HAP-1 (cell line): ENCODE measurements at regions not wholly inside any gene's neighbourhood (a gene's known extent, or its start where the extent isn't known, plus 50 kb on each side); places are given as distances from the start of the nearest gene placed in this dataset.

Experiments
- DNase-seq, 2 experiments: peaks; one replicate each; pipeline ENCODE4 v3.0.0-alpha.2; 2016 to 2020; ENCODE audit warnings: low spot score in 2 of 2
- H3K27me3 ChIP-seq: fragments of 250-450 bp; sonication (Bioruptor Pico); 2 replicates; pipeline ENCODE4 v1.5.1; 2020; ENCODE audit warnings: low read depth, mild to moderate bottlenecking, moderate library complexity
- H3K36me3 ChIP-seq: fragments of 250-450 bp; sonication (Bioruptor Pico); replicated peaks from 2 replicates; pipeline ENCODE4 v1.5.1; 2020; ENCODE audit warnings: mild to moderate bottlenecking
- H3K4me1 ChIP-seq: fragments of 250-450 bp; sonication (Bioruptor Pico); 2 replicates; pipeline ENCODE4 v1.5.1; 2020; ENCODE audit warnings: mild to moderate bottlenecking
- H3K4me3 ChIP-seq: fragments of 250-450 bp; sonication (Bioruptor Pico); 2 replicates; pipeline ENCODE4 v1.5.1; 2020; ENCODE audit warnings: mild to moderate bottlenecking, moderate library complexity
- H3K9me3 ChIP-seq: fragments of 250-450 bp; sonication (Bioruptor Pico); 2 replicates; pipeline ENCODE4 v1.5.1; 2020; ENCODE audit warnings: mild to moderate bottlenecking, moderate library complexity
- in situ Hi-C: fragments of 300-500 bp; cut with MboI; formaldehyde crosslinking; loops from 3 replicates; pipeline ENCODE4 v1.14.3; 2020; ENCODE audit warnings: low sequenced_read_pairs, inconsistent platforms, mixed read lengths

- H3K4me1 ChIP-seq: no peaks in the 10 kb centered on the region
- H3K9me3 ChIP-seq: no peaks in the 10 kb centered on the region
- H3K27me3 ChIP-seq: no peaks in the 10 kb centered on the region
- H3K36me3 ChIP-seq: no peaks in the 10 kb centered on the region
- DNase-seq: no peak
- no peak overlapping the region for H3K4me3 ChIP-seq
- in situ Hi-C loops: no loop called here
Measured at GRCh38 chr2:150019063-150019462, 431.5 kb upstream of the MMADHC start.

DNA sequence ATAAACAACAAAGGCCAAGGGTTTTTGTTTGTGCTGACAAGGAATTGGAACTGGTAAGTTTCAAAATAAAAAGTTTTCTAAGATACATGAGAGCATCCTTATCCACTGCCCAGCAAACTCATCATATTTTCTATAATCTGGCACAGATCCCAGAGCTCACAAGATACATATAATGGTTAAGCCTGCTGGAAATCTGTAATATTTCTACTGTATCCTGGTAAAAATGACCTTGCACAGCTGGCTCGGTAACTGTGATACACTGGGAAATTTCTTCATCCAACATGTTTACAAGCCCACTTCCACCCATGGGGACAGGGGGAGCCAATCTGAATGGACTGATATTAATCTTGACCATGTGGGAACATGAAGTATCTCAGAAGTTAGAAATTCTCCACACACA, 425.4 kb upstream of the MMADHC start:
- Histone ChIP-seq H3K9me3 (no peaks in the 10 kb centered on the region), H3K27me3 (no peaks in the 10 kb centered on the region), H3K4me3 (no peak overlapping the region), H3K36me3 (no peaks in the 10 kb centered on the region), H3K4me1 (no peaks in the 10 kb centered on the region)
- DNase-seq: no peak
- in situ Hi-C loops: no loop called here

DNA sequence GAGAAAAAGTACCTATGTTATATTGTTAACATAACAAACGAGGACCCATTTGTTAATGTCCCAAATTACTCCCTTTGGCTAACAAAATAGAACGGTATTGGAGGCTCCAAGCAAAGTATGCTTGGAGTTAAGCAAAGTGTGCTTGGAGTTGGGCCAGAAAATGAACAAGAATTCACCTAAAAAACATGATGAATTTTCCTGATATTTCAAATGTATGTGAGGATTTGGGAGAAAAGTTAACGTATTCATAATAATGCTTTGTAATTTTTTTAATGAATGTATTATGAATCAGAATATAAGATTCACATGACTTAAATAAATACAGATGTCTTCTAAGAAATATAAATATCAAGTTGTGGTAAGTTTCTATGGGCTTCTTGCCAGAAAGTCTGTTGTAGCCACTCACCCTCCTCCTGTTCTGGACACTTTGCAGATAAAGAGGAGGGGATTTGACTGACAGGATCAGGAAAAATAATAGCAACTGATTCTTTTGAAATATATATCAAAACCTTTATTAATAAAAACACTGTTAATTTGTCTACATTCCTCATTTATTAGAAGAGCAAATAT, 423.7 kb upstream of the MMADHC start:
- H3K27me3 ChIP-seq: no peaks in the 10 kb centered on the region
- no peak overlapping the region for H3K4me3 ChIP-seq
- no peak for DNase-seq
- no peaks in the 10 kb centered on the region for H3K4me1 ChIP-seq
- H3K36me3 ChIP-seq: no peaks in the 10 kb centered on the region
- no peaks in the 10 kb centered on the region for H3K9me3 ChIP-seq
- in situ Hi-C loops: no loop called here

- no peaks in the 10 kb centered on the region for H3K4me1 ChIP-seq
- H3K9me3 ChIP-seq: no peaks in the 10 kb centered on the region
- H3K4me3 ChIP-seq: no peak overlapping the region
- no peaks in the 10 kb centered on the region for H3K36me3 ChIP-seq
- H3K27me3 ChIP-seq: no peaks in the 10 kb centered on the region
- in situ Hi-C loops: no loop called here
- DNase-seq: no peak
Measured at GRCh38 chr2:150008901-150009300, 421.3 kb upstream of the MMADHC start.

DNA sequence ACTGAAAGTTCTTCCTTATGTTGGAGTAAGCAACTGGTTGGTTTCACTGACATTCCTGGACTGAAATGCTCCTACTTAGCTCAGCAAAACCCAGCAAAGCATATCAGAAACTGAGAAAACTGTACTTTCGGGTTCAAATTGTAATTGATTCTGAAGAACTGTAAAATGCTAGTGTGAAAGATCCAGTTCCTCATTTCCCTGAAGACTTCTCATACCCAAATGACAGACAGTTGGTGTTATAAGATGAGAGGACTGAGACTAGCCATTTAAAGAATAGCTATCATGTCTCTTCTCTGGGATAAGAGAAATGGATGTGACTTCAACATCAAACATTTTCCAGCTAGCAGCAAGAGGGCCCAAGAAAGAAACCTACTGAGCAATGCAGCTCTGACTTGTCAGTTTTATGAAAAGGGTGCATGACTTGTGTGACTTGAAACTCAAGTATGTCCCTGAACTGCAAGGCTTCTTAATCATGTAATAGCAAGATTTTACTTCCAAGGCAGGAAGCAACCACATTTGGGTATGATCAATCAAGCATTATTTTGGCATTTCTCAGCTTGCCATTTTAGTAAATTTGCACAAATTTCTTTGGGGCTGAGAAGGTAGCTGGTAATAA, 420.3 kb upstream of the MMADHC start:
- H3K4me3 ChIP-seq: no peak overlapping the region
- no peaks in the 10 kb centered on the region for H3K4me1 ChIP-seq
- H3K27me3 ChIP-seq: no peaks in the 10 kb centered on the region
- no peaks in the 10 kb centered on the region for H3K36me3 ChIP-seq
- H3K9me3 ChIP-seq: no peaks in the 10 kb centered on the region
- DNase-seq: no peak
- in situ Hi-C loops: no loop called here

- Histone ChIP-seq H3K36me3 (no peaks in the 10 kb centered on the region), H3K9me3 (no peaks in the 10 kb centered on the region), H3K27me3 (no peaks in the 10 kb centered on the region), H3K4me1 (no peaks in the 10 kb centered on the region), H3K4me3 (no peak overlapping the region)
- no peak for DNase-seq
- in situ Hi-C loops: no loop called here
Measured at GRCh38 chr2:150006591-150006990, 419.0 kb upstream of the MMADHC start.

DNA sequence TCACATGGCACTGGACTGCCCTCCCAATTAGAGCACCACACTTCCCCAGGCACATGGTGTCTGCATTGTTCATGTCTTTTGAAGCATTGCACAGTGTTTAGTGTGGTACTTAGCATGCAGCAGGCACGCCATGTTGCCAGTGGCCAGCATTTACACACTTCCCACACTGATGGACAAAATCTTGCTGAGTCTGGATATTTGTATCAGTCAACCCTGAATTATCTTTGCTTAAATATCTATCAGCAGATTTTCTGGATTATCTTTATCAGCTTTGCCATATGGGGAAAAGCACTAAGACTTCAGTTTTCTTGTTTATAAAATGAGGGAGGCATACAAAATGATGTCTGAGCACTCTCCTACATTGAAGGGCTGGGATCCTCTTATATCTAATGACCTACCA, 416.0 kb upstream of the MMADHC start:
- no peaks in the 10 kb centered on the region for H3K9me3 ChIP-seq
- H3K36me3 ChIP-seq: no peaks in the 10 kb centered on the region
- H3K4me3 ChIP-seq: no peak overlapping the region
- DNase-seq: no peak
- H3K27me3 ChIP-seq: no peaks in the 10 kb centered on the region
- in situ Hi-C loops: no loop called here
- no peaks in the 10 kb centered on the region for H3K4me1 ChIP-seq

GRCh38 chr2:150001788-150002187, 414.2 kb upstream of the MMADHC start:
- in situ Hi-C loops: no loop called here
- Histone ChIP-seq H3K36me3 (no peaks in the 10 kb centered on the region), H3K4me1 (no peaks in the 10 kb centered on the region), H3K9me3 (no peaks in the 10 kb centered on the region), H3K4me3 (no peak overlapping the region), H3K27me3 (no peaks in the 10 kb centered on the region)
- DNase-seq: no peak

DNA sequence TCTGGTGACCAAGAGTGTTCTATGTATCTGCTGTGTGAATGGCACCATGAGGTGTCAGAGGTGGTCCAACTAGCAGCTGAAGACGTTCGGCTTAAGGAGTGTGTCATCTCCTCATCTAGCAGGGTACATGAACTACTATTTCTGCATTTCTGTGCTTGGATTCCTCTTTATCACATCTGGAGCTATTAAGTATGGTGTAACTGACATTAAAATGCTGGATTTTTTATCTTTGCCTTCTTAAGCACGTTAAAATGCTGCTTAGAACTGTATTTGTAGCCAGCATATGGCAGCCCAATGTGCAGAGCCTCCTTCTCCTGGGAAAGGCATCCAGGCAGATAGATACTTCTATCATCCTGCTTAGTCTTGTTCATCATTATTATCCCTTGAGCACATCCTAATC, 409.3 kb upstream of the MMADHC start:
- no peak overlapping the region for H3K4me3 ChIP-seq
- in situ Hi-C loops: no loop called here
- no peaks in the 10 kb centered on the region for H3K9me3 ChIP-seq
- DNase-seq: no peak
- no peaks in the 10 kb centered on the region; the same call in 1 of the 2 replicates for H3K4me1 ChIP-seq
- H3K36me3 ChIP-seq: no peaks in the 10 kb centered on the region
- H3K27me3 ChIP-seq: no peaks in the 10 kb centered on the region

- in situ Hi-C loops: no loop called here
- Histone ChIP-seq H3K9me3 (no peaks in the 10 kb centered on the region), H3K4me1 (no peaks in the 10 kb centered on the region; the same call in 1 of the 2 replicates), H3K4me3 (no peak overlapping the region), H3K36me3 (no peaks in the 10 kb centered on the region), H3K27me3 (no peaks in the 10 kb centered on the region)
- DNase-seq: peak; percentile 4 to 35
Measured at GRCh38 chr2:149994057-149994728, 406.6 kb upstream of the MMADHC start.

DNA sequence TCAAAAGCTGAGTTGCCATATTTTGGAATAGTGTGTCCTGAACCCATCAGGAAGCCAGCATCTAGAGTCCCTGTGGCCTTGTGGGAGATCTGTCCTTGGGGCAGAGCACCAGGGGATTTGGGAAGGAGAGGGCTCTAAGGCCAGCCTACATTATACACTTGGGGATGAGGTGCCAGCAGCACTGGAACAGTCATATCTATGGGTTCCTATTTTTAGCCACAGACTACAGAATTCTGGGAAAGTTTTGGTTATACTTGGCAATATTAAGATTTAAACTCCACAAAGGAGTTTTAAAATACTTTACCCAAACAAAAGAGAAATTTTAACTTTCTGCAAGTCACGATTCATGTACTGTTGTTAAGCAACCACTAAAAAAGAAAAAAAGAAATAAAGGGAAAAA, 405.7 kb upstream of the MMADHC start:
- in situ Hi-C loops: no loop called here
- Histone ChIP-seq H3K27me3 (no peaks in the 10 kb centered on the region), H3K36me3 (no peaks in the 10 kb centered on the region), H3K4me3 (no peak overlapping the region), H3K4me1 (no peaks in the 10 kb centered on the region; the same call in 1 of the 2 replicates), H3K9me3 (no peaks in the 10 kb centered on the region)
- DNase-seq: no peak

DNA sequence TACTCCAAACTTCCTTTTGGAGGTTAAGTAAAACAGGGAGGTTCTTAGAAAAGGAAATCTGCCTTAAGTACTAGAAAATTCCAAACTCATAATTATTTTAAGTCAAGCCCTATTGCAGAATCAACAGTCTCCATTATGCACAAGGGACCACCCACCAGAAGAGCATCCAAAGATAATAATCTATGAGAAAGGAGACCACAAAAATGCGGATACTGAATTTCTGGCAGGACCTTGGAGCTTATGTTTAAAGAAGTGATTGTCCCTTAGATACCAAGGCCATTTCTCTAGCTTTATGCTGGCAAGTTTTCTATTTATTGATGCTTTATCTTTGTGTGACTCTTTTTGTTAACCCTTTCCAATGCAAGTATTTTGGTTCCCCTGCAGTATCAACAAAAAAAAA, 404.0 kb upstream of the MMADHC start:
- DNase-seq: no peak
- no peaks in the 10 kb centered on the region for H3K9me3 ChIP-seq
- in situ Hi-C loops: no loop called here
- no peak overlapping the region for H3K4me3 ChIP-seq
- no peaks in the 10 kb centered on the region for H3K27me3 ChIP-seq
- H3K4me1 ChIP-seq: no peaks in the 10 kb centered on the region; the same call in 1 of the 2 replicates
- no peaks in the 10 kb centered on the region for H3K36me3 ChIP-seq

- no peaks in the 10 kb centered on the region for H3K36me3 ChIP-seq
- H3K4me3 ChIP-seq: no peak overlapping the region
- no peaks in the 10 kb centered on the region for H3K9me3 ChIP-seq
- no peaks in the 10 kb centered on the region; the same call in 1 of the 2 replicates for H3K4me1 ChIP-seq
- H3K27me3 ChIP-seq: no peaks in the 10 kb centered on the region
- in situ Hi-C loops: no loop called here
- DNase-seq: no peak
Measured at GRCh38 chr2:149990965-149991364, 403.4 kb upstream of the MMADHC start.

- DNase-seq: no peak
- Histone ChIP-seq H3K36me3 (no peaks in the 10 kb centered on the region), H3K9me3 (no peaks in the 10 kb centered on the region), H3K4me1 (no peaks in the 10 kb centered on the region; the same call in 1 of the 2 replicates), H3K27me3 (no peaks in the 10 kb centered on the region), H3K4me3 (no peak overlapping the region)
- in situ Hi-C loops: no loop called here
Measured at GRCh38 chr2:149989447-149990063, 402.0 kb upstream of the MMADHC start.
